K562 (cell line): ENCODE measurements at regions not wholly inside any gene's neighbourhood (a gene's known extent, or its start where the extent isn't known, plus 50 kb on each side); places are given as distances from the start of the nearest gene placed in this dataset.

Experiments used
- CBX1 ChIP-seq: sonication (generic); IDR thresholded peaks from 2 replicates; pipeline ENCODE4 v1.6.1; 2016; ENCODE audit warnings: antibody characterized with exemption, low read depth, mild to moderate bottlenecking
- CREM ChIP-seq: IDR thresholded peaks from 2 replicates; pipeline ENCODE4 v1.6.1; 2014; ENCODE audit warnings: antibody characterized with exemption, low read depth
- DMBX1 ChIP-seq: fragments of 250-450 bp; sonication (Bioruptor Pico); IDR thresholded peaks from 2 replicates; pipeline ENCODE4 v1.8.0; 2022; ENCODE audit warnings: inconsistent platforms, mild to moderate bottlenecking, moderate library complexity, borderline replicate concordance
- HDAC1 ChIP-seq, 2 experiments: fragments of 450-650 bp; IDR thresholded peaks; 2 replicates each; pipeline ENCODE4 v1.6.1; 2016 to 2017; ENCODE audit warnings: inconsistent platforms in 1 of 2, mild to moderate bottlenecking in 1 of 2, moderate library complexity in 1 of 2
- HNRNPLL ChIP-seq: fragments of 200-400 bp; formaldehyde crosslinking; IDR thresholded peaks from 2 replicates; pipeline ENCODE4 v1.6.1; 2017; ENCODE audit warnings: low read length, low read depth, mild to moderate bottlenecking; ENCODE audit not compliant: poor library complexity, severe bottlenecking
- JUNB ChIP-seq: fragments of 450-650 bp; formaldehyde crosslinking; conservative IDR thresholded peaks from 2 replicates; pipeline ENCODE4 v1.4.0; 2020; ENCODE audit warnings: mild to moderate bottlenecking
- MCM5 ChIP-seq: fragments of 450-650 bp; IDR thresholded peaks from 2 replicates; pipeline ENCODE4 v1.6.1; 2016; ENCODE audit warnings: low read depth
- NCOA4 ChIP-seq: fragments of 450-650 bp; IDR thresholded peaks from 2 replicates; pipeline ENCODE4 v1.6.1; 2018; ENCODE audit warnings: mild to moderate bottlenecking; ENCODE audit not compliant: partially characterized antibody
- NRF1 ChIP-seq, 2 experiments: fragments of 450-650 bp; IDR thresholded peaks in 1 of 2; conservative IDR thresholded peaks in 1 of 2; 2 replicates each; pipeline ENCODE4 v1.6.1; 2014; ENCODE audit warnings: mild to moderate bottlenecking in 2 of 2
- PHTF2 ChIP-seq: fragments of 250-450 bp; sonication (Bioruptor Pico); IDR thresholded peaks from 2 replicates; pipeline ENCODE4 v1.5.0; 2021; ENCODE audit warnings: mild to moderate bottlenecking
- PYGO2 ChIP-seq: fragments of 450-650 bp; IDR thresholded peaks from 2 replicates; pipeline ENCODE4 v1.6.1; 2016; ENCODE audit warnings: mild to moderate bottlenecking, missing genetic modification characterization, moderate library complexity, missing compliant biosample characterization
- RB1 ChIP-seq: fragments of 450-650 bp; IDR thresholded peaks from 2 replicates; pipeline ENCODE4 v1.6.1; 2017; ENCODE audit warnings: low read depth, mild to moderate bottlenecking
- SMARCC2 ChIP-seq: fragments of 450-650 bp; IDR thresholded peaks from 2 replicates; pipeline ENCODE4 v1.6.1; 2017; ENCODE audit warnings: antibody characterized with exemption, moderate library complexity, mild to moderate bottlenecking, low read depth
- TBL1XR1 ChIP-seq, 2 experiments: IDR thresholded peaks; 2 replicates each; pipeline ENCODE4 v1.6.1; 2012; ENCODE audit warnings: improper control_type of control experiment in 2 of 2, low read length in 2 of 2, mild to moderate bottlenecking in 1 of 2
- ZBTB33 ChIP-seq: sonication (generic); formaldehyde crosslinking; IDR thresholded peaks from 2 replicates; pipeline ENCODE4 v1.8.1; 2023; ENCODE audit warnings: mild to moderate bottlenecking, missing genetic modification reagents
- ZFPM2 ChIP-seq: fragments of 250-450 bp; sonication (Bioruptor Pico); IDR thresholded peaks from 2 replicates; pipeline ENCODE4 v1.5.1; 2022; ENCODE audit warnings: mild to moderate bottlenecking
- ZNF384 ChIP-seq: IDR thresholded peaks from 2 replicates; pipeline ENCODE4 v1.6.1; 2012; ENCODE audit warnings: low read depth, low read length, improper control_type of control experiment
- ZNF586 ChIP-seq: fragments of 450-650 bp; formaldehyde crosslinking; conservative IDR thresholded peaks from 2 replicates; pipeline ENCODE4 v1.4.0; 2020; ENCODE audit warnings: mild to moderate bottlenecking, moderate library complexity
- ZNF589 ChIP-seq: fragments of 200-800 bp; sonication (Bioruptor generic); IDR thresholded peaks from 2 replicates; pipeline ENCODE4 v1.6.1; 2016; ENCODE audit warnings: low read depth, missing genetic modification characterization, missing compliant biosample characterization
- TF ChIP-seq, protein P1 (sequence below), 3 experiments: IDR thresholded peaks in 2 of 3; conservative IDR thresholded peaks in 1 of 3; 2 replicates each; pipeline ENCODE4 v1.5.1; 2011 to 2012; ENCODE audit warnings: low read length in 3 of 3, mild to moderate bottlenecking in 3 of 3, control low read depth in 2 of 3, improper control_type of control experiment in 1 of 3, inconsistent platforms in 1 of 3, low read depth in 1 of 3, mixed read lengths in 1 of 3, moderate library complexity in 1 of 3; ENCODE audit not compliant: insufficient read depth in 2 of 3
- TF ChIP-seq, protein P2 (sequence below): fragments of 250-450 bp; sonication (Bioruptor Pico); IDR thresholded peaks from 2 replicates; pipeline ENCODE4 v1.9.0; 2021; ENCODE audit warnings: mild to moderate bottlenecking
- TF ChIP-seq, protein P3 (sequence below): fragments of 450-650 bp; IDR thresholded peaks from 2 replicates; pipeline ENCODE4 v1.6.1; 2017; ENCODE audit warnings: antibody characterized with exemption, mild to moderate bottlenecking

GRCh38 chr13:50357586-50358118 is 342.4 kb downstream of the KCNRG start (continued):
- TF ChIP-seq ZBTB33 (CRISPR knock-in tag) (no peak), CREM (peak; percentile 82), MCM5 (no peak), PHTF2 (CRISPR knock-in tag) (no peak), CBX1 (no peak), DMBX1 (CRISPR knock-in tag) (0 out of 2 replicates have a peak, but pooled peaks have one; percentile 30), HDAC1 (IDR thresholded peaks at IDR 0.05) (no peak), ZFPM2 (CRISPR knock-in tag) (no peak), TBL1XR1 (IDR thresholded peaks at IDR 0.05; ENCODE audit: low read length in 2 of 2) (no peak), ZNF384 (peak; percentile 72), HNRNPLL (no peak), NCOA4 (no peak), NRF1 (conservative IDR thresholded peaks at IDR 0.05 in 1 of 2, IDR thresholded peaks at IDR 0.05 in 1 of 2) (peak; percentile 47 to 60; a peak in 3 of 4 replicates), ZNF589 (CRISPR knock-in tag) (no peak), RB1 (no peak), JUNB (CRISPR knock-in tag) (no peak), ZNF586 (CRISPR knock-in tag) (no peak), SMARCC2 (no peak), PYGO2 (tag) (no peak)
- TF ChIP-seq, protein P1, sequence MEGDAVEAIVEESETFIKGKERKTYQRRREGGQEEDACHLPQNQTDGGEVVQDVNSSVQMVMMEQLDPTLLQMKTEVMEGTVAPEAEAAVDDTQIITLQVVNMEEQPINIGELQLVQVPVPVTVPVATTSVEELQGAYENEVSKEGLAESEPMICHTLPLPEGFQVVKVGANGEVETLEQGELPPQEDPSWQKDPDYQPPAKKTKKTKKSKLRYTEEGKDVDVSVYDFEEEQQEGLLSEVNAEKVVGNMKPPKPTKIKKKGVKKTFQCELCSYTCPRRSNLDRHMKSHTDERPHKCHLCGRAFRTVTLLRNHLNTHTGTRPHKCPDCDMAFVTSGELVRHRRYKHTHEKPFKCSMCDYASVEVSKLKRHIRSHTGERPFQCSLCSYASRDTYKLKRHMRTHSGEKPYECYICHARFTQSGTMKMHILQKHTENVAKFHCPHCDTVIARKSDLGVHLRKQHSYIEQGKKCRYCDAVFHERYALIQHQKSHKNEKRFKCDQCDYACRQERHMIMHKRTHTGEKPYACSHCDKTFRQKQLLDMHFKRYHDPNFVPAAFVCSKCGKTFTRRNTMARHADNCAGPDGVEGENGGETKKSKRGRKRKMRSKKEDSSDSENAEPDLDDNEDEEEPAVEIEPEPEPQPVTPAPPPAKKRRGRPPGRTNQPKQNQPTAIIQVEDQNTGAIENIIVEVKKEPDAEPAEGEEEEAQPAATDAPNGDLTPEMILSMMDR (IDR thresholded peaks at IDR 0.05 in 2 of 3, conservative IDR thresholded peaks at IDR 0.05 in 1 of 3; ENCODE audit: insufficient read depth in 2 of 3, low read depth in 1 of 3, low read length in 3 of 3) = no peak
- TF ChIP-seq, protein P2, sequence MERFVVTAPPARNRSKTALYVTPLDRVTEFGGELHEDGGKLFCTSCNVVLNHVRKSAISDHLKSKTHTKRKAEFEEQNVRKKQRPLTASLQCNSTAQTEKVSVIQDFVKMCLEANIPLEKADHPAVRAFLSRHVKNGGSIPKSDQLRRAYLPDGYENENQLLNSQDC (CRISPR knock-in tag) = no peak
- TF ChIP-seq, protein P3, sequence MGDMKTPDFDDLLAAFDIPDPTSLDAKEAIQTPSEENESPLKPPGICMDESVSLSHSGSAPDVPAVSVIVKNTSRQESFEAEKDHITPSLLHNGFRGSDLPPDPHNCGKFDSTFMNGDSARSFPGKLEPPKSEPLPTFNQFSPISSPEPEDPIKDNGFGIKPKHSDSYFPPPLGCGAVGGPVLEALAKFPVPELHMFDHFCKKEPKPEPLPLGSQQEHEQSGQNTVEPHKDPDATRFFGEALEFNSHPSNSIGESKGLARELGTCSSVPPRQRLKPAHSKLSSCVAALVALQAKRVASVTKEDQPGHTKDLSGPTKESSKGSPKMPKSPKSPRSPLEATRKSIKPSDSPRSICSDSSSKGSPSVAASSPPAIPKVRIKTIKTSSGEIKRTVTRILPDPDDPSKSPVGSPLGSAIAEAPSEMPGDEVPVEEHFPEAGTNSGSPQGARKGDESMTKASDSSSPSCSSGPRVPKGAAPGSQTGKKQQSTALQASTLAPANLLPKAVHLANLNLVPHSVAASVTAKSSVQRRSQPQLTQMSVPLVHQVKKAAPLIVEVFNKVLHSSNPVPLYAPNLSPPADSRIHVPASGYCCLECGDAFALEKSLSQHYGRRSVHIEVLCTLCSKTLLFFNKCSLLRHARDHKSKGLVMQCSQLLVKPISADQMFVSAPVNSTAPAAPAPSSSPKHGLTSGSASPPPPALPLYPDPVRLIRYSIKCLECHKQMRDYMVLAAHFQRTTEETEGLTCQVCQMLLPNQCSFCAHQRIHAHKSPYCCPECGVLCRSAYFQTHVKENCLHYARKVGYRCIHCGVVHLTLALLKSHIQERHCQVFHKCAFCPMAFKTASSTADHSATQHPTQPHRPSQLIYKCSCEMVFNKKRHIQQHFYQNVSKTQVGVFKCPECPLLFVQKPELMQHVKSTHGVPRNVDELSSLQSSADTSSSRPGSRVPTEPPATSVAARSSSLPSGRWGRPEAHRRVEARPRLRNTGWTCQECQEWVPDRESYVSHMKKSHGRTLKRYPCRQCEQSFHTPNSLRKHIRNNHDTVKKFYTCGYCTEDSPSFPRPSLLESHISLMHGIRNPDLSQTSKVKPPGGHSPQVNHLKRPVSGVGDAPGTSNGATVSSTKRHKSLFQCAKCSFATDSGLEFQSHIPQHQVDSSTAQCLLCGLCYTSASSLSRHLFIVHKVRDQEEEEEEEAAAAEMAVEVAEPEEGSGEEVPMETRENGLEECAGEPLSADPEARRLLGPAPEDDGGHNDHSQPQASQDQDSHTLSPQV = no peak
